Activated T-cell treated with anti-CD3 and anti-CD28 coated beads for 48 hours (primary cell): ENCODE measurements at regions not wholly inside any gene's neighbourhood (a gene's known extent, or its start where the extent isn't known, plus 50 kb on each side); places are given as distances from the start of the nearest gene placed in this dataset.
"Not testable (repeated sequence)": the region's sequence is repeated elsewhere in the genome, so short reads cannot be mapped to it uniquely, and the experiment has no call there.

ENCODE experiments used
- DNase-seq: peaks from one replicate; pipeline ENCODE4 v3.0.0-alpha.2; 2020; ENCODE audit warnings: low read depth

DNA sequence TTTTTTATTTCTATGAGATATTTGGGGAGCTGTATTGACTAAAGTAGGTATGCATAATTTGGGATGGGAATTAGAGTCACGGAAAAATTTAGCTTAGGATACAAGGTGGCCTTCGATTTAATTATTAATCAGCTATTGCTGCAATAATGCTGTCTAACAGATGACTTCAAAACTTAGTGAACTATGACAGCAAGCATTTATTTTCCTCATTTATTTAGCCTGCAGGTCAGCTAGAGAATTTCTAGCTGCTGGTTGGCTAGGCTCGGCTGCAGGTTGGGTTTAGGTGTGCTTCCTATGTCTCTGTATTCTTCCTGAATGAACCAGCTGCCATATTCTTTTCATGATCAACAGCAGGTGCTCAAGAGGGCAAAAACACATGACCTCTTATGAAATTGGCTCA lies 181.8 kb upstream of the RAG2 start:
- no peak for DNase-seq

DNA sequence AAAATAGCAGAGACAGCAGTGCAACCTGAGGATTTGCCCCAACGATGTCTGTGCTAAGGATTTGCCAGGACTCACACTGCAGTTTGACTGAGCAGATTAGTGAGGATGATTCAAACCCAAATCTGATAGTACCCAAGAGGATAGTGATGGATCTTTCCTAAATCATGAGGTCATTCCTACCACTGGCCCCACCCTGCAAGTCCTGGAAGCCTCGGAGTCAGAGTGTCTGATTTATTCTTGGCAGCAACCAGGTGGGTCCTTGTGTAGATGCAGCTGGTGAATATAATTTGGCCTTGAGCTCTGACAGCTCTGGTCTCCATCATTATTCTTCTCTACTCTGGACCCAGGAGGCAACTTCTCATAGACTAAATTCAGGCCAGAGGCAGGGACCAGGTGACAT lies 179.3 kb upstream of the RAG2 start:
- no peak for DNase-seq

DNA sequence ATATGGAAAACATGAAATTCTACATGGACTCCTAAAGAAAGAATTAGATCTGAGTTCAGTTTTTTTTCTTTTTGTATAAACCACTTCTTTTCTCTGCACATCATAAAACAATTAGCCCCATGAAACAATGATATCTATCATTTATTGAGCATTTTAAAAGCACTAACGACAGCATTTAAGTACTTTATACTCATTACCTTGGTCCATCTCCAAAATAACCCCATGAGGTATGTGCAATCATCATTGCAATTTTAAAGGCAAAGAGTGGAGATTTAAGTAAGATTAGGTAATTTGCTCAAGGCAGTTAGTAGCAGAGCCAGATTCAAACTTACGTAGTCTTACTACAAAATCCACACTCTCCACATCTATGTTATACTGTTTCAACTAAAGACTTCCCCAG lies 177.7 kb upstream of the RAG2 start:
- no peak for DNase-seq

DNA sequence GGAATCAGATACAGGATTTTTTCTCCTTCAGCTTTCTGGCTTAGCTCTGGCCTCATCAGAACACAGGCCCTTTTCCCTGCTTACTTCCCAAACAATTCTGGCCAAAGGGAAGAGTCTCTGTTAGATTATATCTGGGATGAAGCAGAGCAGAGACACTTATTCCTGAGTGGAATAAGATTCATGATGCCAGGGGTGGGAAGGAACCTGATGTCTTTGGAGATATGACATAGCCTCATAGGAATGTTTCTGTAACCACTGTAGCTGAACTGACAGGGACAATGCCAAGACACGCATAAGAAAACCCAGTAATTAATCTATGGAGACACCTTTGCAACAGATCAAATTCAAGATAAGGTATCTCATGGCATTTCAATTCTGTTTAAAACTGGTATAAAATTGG lies 177.1 kb upstream of the RAG2 start:
- DNase-seq: no peak

DNA sequence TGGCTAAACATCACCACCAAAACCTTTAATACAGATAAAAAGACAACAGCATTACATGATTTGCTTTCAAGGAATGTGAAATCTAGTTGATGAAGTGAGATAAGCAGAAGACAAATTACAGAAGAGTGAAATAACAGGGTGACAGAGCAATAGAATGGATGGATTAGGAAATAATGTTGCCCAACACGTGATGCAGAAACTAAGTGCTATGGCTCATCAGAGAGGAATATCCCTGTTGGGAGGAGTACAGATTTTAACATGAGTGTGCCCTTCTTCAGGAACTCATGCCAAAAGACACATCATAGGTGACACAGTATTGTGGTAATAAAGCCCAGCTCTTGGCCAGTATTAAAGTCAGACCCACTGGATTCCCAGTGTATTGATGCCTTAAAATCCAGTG lies 176.6 kb upstream of the RAG2 start:
- no peak for DNase-seq

DNA sequence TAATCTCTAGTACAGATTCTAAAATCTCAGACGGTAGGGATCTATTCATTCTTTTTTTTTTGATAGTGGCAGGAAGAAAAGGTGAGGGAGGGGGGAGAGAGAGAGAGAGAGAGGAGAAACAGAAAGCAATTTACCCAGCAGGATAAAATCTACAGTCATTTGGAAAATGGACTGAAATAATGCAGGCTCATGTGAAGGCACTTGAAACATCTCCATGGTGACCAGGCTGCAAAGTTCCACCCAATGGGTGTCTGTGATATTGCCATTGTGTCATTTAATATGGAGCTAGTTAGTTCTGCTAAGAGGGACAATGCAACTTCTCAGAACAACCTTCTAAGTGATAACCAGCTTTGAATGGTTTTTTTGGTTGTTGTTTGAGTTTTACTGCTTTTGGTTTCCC lies 165.2 kb upstream of the RAG2 start:
- DNase-seq: no peak

DNA sequence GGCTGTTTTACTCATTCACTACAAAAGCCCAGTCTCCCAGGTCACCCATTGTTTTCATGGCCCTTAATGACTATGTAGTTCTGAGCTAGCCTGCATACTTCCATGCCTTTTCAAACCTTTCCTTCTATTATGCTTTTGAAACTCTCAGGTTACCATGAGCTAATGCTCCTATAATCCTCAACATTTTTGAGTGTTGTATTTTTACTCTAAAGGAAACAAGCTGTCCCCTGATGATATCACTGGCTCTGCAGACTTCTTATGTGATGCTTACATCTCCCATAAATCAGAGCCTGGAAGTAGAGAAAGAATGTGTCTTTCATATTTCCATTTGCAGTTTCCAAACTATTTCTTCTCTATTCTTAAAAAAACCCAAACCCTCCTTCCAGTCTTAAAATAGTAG lies 159.0 kb upstream of the RAG2 start:
- DNase-seq: no peak

DNA sequence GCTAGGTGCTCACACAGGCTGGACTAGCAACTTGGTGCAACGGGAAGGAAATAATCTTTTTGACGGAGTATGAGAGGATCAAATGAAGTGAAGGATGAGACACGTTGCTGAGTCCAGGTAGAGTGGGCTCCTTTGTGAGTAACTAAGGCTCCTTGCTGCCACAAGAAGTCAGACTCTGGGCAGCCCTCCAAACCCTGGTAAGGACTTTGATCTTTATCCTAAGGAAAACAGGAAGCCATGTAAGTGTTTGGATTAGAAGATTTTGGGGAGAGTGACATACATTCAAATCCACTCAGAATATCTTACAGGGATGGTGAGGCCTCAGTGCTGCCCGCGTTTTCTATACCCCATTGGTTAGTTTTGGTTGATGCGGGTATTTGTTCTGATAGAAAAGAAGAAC lies 155.9 kb upstream of the RAG2 start:
- no peak for DNase-seq

DNA sequence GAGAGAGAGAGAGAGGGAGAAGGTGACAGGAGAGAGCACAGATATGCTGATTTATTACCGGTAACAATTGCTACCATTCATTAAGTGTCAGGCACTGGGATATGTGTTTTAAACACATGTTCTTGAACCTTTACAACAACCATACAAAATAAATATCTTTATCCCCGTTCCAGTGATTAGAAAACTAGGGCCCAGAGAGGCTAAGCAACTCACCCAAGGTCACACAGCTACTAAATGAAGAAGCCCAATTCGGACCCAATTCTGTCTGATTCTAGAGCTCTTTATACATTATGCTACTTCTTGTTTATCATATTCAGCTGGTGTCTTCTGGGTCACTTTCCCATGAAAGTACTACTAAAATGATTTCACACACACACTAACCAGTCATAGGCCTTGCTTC lies 154.0 kb upstream of the RAG2 start:
- DNase-seq: no peak

DNA sequence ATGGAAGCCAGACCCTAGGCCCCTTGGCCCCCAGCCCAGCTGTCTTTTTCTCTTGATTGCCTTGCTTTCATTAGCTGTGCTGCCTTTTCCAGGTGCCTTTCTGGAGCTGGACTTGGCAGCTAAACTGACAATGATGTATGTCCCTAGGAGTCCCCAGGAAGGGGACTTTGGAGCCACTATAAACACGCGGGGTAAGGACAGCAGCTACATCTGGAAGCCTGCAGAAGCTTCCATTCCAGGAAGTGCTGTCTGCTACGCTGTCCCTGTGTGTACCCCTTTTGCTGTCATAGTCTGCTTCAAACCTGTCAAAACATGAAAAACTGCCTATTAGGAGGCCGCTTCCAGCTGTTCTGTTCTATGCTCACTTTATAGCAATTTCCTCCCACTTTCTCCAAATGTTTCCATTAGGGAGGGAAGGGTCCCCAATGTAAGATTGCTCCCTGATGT lies 153.3 kb upstream of the RAG2 start:
- no peak for DNase-seq

DNA sequence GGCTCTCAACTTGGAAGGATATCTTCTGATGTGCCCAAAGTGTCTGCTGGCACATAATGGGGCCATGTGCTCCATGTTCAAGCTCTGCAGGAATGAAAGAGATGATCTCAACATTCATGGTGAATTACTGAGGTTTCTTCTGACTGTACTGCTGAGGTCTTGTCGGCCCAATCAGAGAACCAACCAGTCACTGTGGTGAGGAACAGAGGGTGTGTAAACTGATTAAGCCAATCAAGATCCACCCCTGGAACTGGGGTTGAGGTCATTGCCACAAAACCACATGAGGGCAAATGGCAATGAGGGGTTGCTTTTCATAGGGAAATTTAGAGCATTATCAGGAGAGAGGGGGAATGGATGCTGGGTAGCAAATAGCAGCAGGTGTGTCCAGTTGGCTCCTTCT lies 152.3 kb upstream of the RAG2 start:
- DNase-seq: no peak

DNA sequence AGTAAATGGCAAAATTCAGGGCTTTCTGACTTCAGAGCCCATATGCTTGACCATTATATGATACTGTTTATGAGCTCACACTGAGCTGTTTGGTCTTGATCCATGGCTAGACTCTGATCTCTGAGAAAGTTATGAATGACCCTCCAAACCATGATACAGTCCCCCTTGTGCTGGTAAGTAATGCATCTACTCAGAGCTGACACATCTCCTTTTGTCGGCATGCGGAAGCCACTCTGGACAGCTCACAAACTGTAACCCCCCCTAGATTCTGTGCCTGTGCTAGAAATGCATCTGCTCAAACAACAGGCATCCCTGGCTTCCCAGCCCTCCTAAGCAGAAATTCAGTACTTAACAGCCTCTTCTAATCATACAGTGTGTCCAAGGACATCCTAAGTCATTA lies 150.8 kb upstream of the RAG2 start:
- DNase-seq: no peak

DNA sequence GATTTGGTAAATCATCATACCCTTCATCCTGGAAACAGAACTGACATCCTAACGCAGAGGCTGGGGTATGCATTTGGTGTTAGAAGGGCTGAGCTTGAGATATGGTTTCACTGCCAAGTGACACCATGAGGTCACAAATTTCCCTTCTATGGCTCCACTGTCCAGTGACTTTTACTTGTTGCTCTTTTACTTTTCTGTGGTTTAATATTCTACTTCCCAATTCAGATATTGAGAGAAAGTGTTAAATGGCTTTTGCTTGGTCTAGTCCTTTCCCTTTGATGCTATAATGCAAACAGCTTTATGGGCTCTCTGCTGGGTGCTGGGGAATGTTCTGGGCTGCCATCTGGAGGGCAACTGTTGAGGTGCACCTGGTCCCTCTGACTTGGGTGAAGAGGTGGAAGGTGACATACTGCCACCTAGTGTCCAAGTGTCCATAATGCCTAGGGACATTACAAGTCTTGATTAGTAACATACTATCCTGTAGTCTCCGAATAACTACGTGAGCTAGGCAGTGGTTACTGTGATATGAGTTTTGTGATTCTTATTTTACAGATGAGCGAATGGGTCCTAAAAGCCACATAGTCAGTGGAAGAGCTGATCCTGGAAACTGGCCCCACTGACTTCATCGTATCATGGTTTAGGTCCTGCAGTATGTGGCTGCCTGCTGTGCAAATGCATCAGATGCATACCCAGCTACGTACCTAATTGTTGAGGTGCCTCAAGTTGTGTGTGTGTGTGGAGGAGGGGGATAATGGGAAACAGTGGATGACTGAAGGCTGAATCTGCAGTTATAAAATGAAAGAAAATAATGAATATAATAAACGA lies 149.1 kb upstream of the RAG2 start:
- peak; percentile 74 for DNase-seq

DNA sequence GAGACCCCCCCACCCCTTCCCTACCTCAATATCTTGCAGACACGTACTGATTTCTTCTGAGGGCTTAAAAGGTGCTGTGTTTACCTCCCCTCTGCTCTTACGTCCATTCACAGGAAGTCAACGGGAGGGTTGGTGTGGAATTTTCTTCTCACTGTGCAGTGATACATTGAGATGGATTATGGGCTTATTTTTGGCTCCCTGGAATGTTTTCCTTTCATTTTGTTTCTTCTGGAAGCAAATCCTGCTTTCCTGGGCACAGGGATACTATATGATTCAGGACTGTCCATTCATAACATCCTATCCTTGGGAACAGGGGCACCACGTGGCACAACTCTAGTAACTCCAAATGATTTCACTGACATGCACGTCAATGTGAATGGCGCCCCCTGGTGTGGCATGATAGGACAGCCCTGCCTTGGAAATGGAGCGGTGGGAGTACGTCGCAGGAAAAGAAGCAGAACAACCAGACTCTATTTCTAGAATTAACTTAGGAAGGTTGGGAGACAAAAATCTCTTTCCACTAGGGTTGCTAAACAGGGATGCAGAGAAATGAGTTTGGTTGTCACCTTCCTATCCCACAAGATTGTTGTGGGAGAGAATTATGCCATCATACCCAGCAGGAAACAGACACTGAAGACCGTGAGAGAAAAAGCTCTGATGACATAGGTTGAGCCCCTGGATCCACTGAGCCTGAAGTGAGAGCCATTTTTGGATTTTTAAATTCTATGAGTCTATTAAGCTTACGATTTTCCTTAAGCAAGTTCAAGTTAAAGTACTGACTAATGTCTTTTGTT lies 146.5 kb upstream of the RAG2 start:
- DNase-seq: peak; percentile 45

DNA sequence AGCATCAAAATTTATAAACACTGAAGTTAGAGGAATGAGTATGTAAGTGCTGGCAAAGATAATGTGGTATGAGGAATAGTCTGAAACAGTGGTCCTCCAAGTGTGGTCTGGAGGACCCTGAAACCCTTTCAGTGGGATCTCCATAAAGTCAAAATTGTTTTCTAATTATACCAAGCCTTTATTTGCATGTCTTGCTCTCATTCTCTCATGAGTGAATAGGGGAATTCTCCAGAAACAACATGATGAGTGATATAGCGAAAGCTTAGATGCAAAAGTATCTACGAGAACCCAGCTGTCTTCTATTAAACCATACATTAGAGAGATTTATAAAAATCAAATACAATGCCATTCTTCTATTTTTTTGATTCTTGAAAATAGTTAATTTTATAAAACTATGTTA lies 145.0 kb upstream of the RAG2 start:
- no peak for DNase-seq

DNA sequence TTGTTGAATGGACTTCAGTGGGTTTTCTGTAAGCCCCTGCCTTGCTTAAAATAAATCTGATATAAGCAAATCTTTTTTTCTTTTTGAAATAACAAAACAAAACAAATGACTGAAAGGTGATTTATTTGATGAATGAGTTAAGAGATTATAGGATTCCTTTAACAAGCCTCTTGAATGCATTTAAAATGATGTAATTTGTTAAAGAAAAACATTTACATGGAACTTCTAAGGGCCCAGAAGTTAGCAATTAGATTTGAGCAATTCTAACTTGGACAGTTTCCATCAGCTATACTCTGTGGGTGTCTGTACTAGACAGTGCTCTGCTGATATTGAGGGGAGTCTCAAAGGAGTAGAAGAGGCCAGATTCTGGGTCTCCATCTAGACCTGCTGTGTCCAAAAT lies 143.5 kb upstream of the RAG2 start:
- no peak for DNase-seq

DNA sequence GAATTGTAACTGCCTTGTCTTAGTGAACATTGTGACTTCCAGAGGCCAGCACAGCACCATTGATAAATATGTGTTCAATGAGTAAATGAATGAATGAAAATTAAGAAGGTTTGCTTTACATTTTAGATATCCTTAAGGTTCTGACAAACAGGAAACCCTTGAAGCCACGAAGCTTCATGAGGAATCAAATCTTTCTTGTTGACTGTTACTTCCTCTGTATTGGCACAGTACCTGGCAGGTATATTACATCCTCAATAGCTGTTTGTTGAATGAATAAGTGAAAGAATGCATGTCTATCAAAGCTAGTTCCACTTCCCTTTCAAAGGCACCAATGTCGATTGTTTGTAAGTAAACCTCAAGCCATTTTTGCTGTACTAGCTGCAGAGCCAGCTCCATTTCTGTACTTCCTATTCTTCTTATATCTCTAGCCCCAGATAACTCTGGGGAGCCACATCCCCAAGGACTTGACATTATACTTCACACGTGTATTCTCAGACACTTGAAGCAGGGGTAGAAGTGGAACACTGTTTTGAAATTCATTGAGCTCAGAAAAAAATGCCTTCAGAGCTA lies 140.3 kb upstream of the RAG2 start:
- DNase-seq: no peak

DNA sequence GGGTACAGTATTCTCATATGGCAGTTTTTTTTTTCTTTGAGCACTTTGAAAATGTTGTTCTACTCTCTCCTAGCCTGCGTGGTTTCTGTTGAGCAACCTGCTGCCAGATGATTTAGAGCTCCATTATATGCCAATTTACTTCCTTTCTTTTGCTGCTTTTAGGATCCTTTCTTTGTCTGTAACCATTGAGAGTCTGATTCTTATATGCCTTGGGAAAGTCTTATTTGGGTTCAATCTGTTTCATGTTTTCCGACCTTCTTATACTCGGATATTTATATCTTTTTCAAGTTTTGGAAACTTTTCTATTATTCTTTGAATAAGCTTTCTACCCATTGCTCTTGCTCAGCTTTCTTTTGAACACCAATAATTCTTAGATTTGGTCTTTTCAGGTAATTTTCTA lies 138.1 kb upstream of the RAG2 start:
- DNase-seq: no peak

DNA sequence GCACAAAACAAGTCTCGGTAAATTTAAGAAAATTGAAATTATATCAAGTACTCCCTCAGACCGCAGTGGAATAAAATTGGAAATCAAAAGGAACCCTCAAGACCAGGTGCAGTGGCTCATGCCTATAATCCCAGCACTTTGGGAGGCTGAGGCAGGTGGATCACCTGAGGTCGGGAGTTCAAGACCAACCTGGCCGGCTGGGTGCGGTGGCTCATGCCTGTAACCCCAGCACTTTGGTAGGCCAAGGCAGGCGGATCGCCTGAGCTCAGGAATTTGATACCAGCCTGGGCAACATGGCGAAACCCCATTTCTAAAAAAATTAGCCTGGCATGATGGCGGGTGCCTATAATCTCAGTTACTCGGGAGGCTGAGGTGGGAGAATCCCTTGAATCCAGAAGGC lies 135.7 kb upstream of the RAG2 start:
- DNase-seq: not testable (repeated sequence)

DNA sequence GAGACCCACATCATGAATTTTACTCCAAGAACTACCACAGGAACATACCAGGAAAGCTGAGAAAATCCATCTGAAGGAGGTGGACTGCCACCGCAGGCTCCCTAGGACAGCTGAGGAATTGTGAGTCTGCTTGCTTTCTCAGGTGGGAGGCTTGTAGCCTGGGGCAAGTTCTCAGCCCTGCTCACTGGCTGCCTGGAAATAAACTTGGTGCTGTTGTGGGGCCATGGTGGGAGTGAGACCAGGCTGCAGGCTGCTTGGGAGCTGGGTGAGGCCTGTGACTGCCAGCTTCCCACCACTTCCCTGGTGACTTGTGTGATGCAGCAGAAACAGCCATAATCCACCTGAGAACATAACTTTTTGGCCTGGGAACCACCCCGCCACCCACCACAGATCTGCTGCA lies 132.7 kb upstream of the RAG2 start:
- DNase-seq: no peak

DNA sequence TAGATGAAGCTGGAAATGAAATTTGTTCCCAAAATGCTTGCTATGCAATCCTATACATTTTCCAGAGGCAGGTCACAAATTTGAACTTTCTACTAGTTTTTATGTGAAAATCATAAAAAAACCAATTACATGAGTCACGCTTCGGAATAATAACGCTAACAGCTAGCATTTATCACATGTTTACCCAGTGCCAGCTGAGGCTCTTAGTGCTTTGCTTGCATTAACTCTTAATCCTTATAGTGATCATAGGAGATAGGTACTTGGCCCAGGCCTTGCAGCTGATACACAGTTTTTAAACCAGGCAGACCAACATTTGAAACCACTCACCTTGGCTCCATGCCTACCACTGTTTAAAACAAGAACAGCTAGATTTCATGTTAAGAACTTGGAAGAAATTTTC lies 131.8 kb upstream of the RAG2 start:
- no peak for DNase-seq

DNA sequence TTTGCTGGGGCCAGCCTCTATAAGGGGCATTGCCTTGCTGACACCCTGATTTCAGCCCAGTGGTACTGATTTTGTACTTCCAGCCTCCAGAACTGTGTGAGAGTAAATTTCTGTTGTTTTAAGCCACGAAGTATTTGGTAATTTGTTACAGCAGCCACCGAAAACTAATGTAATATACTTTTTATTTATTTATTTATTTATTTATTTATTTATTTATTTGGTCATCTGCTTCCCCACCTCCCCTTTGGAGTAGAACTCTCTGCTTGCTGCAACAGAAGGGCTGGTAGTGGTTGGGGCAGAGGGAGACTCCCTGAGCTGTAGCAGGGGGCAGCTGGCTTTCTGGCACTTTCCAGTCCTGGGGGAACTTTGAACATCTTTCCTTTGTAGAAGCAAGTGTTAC lies 128.4 kb upstream of the RAG2 start:
- no peak for DNase-seq

DNA sequence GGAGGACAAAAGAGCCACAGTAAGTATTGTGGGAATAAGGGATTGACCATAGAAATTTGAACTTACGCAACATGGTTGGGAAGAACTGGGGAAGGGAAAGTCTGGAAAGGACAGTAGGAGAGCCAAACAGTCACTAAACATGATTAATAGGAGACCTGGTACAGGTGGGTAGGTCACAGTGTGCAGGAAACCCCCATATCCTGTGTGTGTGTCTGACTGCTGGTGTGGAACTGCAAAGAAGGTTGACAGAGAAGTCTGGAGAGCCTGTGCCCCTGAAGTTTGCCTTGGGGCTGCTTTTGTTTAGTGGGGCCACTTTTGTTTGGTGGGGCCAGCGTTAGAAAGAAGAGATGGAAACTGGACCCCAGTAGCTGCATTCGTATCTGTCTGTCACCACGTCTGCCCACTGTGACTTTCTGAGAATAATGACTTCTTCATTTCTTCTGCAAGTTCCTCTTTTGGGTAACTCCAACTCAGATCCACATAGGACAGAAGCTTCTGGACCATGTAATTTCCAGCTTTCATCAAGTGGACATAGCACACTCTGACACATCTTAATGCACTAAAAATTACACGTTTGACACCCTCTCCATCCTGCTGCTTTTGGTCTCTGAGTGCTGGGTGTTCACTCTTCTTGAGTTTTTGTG lies 126.8 kb upstream of the RAG2 start:
- no peak for DNase-seq
